B cell (primary cell): ENCODE measurements at regions not wholly inside any gene's neighbourhood (a gene's known extent, or its start where the extent isn't known, plus 50 kb on each side); places are given as distances from the start of the nearest gene placed in this dataset.

Source experiments
- ATAC-seq: fragments of 200-7000 bp; cut with Tn5 transposase; one replicate; pipeline ENCODE4 v1.10.0; 2021; ENCODE audit warnings: low read depth, mild to moderate bottlenecking, moderate number of reproducible peaks, moderate library complexity
- CTCF ChIA-PET: fragments of 350-600 bp; sonication (Branson Sonifier 250); formaldehyde crosslinking; loops from one replicate; lab custom pipeline; 2021; ENCODE audit warnings: antibody characterized with exemption, inconsistent platforms; lab: Charles Lee
- POLR2A ChIA-PET: fragments of 350-600 bp; sonication (Branson Sonifier 250); formaldehyde crosslinking; loops from one replicate; lab custom pipeline; 2021; ENCODE audit warnings: antibody characterized with exemption; lab: Charles Lee
- DNase-seq: peaks from one replicate; pipeline ENCODE4 v3.0.0; 2013
- H2AFZ ChIP-seq: 2 replicates; pipeline ENCODE4 v1.6.1; 2012; ENCODE audit warnings: mild to moderate bottlenecking, low read depth, low read length; ENCODE audit not compliant: insufficient read depth, poor library complexity, severe bottlenecking
- H3K27ac ChIP-seq, 2 donors: 1 replicate in 1 of 2; 2 replicates in 1 of 2; pipeline ENCODE4 v1.5.1; 2012 to 2013; ENCODE audit warnings: low read length in 2 of 2, mild to moderate bottlenecking in 2 of 2, moderate library complexity in 1 of 2
- H3K27me3 ChIP-seq, 4 experiments: fragments of 200-600 bp in 1 of 4; sonication (generic) in 1 of 4; replicated peaks in 1 of 4; 1 replicate in 2 of 4; 2 replicates in 2 of 4; pipeline versions ENCODE4 v1.6.1 to v1.7.0; 2013 to 2016; ENCODE audit warnings: low read length in 3 of 4, mild to moderate bottlenecking in 2 of 4, mixed read lengths in 1 of 4, moderate library complexity in 1 of 4; ENCODE audit not compliant: insufficient read depth in 4 of 4, control insufficient read depth in 3 of 4; ENCODE audit errors: control extremely low read depth in 1 of 4
- H3K36me3 ChIP-seq, 2 experiments: replicated peaks in 1 of 2; 1 replicate in 1 of 2; 2 replicates in 1 of 2; pipeline versions ENCODE4 v1.6.1 to v1.7.1; 2013; ENCODE audit warnings: low read length in 1 of 2; ENCODE audit not compliant: insufficient read depth in 2 of 2, control insufficient read depth in 1 of 2; ENCODE audit errors: control extremely low read depth in 1 of 2, extremely low read depth in 1 of 2
- H3K4me1 ChIP-seq, 2 donors: fragments of 200-600 bp in 1 of 2; sonication (generic) in 1 of 2; 1 replicate in 1 of 2; 2 replicates in 1 of 2; pipeline versions ENCODE4 v1.5.1 to v1.6.1; 2013 to 2017; ENCODE audit warnings: low read length in 2 of 2; ENCODE audit not compliant: control insufficient read depth in 2 of 2, insufficient read depth in 2 of 2
- H3K4me2 ChIP-seq: replicated peaks from 2 replicates; pipeline ENCODE3; 2012; ENCODE audit warnings: mild to moderate bottlenecking, low read depth, low read length; ENCODE audit not compliant: poor library complexity, severe bottlenecking
- H3K4me3 ChIP-seq, 5 experiments: fragments of 200-600 bp in 1 of 5; sonication (generic) in 1 of 5; 1 replicate in 3 of 5; 2 replicates in 2 of 5; pipeline versions ENCODE4 v1.5.1 to v1.7.0; 2011 to 2016; ENCODE audit warnings: low read length in 4 of 5, mild to moderate bottlenecking in 4 of 5, low read depth in 2 of 5, control low read depth in 1 of 5, moderate library complexity in 1 of 5; ENCODE audit not compliant: insufficient read depth in 1 of 5; ENCODE audit errors: control extremely low read depth in 1 of 5, extremely low read depth in 1 of 5
- H3K79me2 ChIP-seq: fragments of 200-600 bp; sonication (generic); one replicate; pipeline ENCODE4 v1.6.0; 2016; ENCODE audit warnings: low read length; ENCODE audit not compliant: control insufficient read depth, insufficient read depth
- H3K9ac ChIP-seq: fragments of 200-600 bp; sonication (generic); 2 replicates; pipeline ENCODE4 v1.6.1; 2017; ENCODE audit warnings: mild to moderate bottlenecking, low read length, moderate library complexity
- H3K9me3 ChIP-seq, 3 donors: one replicate each; pipeline versions ENCODE4 v1.6.1 to v1.7.1; 2013; ENCODE audit warnings: low read length in 2 of 3; ENCODE audit not compliant: control insufficient read depth in 2 of 3, insufficient read depth in 1 of 3; ENCODE audit errors: control extremely low read depth in 1 of 3
- H4K20me1 ChIP-seq: 2 replicates; pipeline ENCODE4 v1.6.0; 2012; ENCODE audit warnings: mild to moderate bottlenecking, low read length; ENCODE audit not compliant: insufficient read depth, control insufficient read depth, poor library complexity, severe bottlenecking
- H3K27ac Mint-ChIP-seq: one replicate; pipeline ENCODE4 v1.8.0; 2021; ENCODE audit warnings: mixed read lengths
- H3K27me3 Mint-ChIP-seq: one replicate; pipeline ENCODE4 v1.8.0; 2021; ENCODE audit warnings: mixed read lengths
- H3K4me1 Mint-ChIP-seq: one replicate; pipeline ENCODE4 v1.8.0; 2021; ENCODE audit warnings: mixed read lengths
- H3K4me3 Mint-ChIP-seq: one replicate; pipeline ENCODE4 v1.8.0; 2021; ENCODE audit warnings: mixed read lengths
- H3K9me3 Mint-ChIP-seq: one replicate; pipeline ENCODE4 v1.8.0; 2022; ENCODE audit warnings: mixed read lengths; ENCODE audit not compliant: insufficient read depth
- CTCF ChIP-seq: fragments of 200-600 bp; IDR thresholded peaks from one replicate; pipeline ENCODE4 v1.8.0; 2022; ENCODE audit warnings: antibody characterized with exemption, mild to moderate bottlenecking
- EZH2 ChIP-seq: IDR thresholded peaks from 2 replicates; pipeline ENCODE4 v1.6.1; 2012; ENCODE audit warnings: borderline replicate concordance, low read depth, mild to moderate bottlenecking, moderate library complexity, low read length; ENCODE audit not compliant: insufficient read depth, poor library complexity, severe bottlenecking
- WGBS: methylation state at CpG from one replicate; pipeline ENCODE4 v1.1.5; 2013; ENCODE audit warnings: missing lambda C conversion rate; ENCODE audit not compliant: insufficient coverage; 5-methylcytosine and 5-hydroxymethylcytosine counted together
- intact Hi-C: fragments of 100-400 bp; cut with micrococcal nuclease; formaldehyde crosslinking; loops from one replicate; pipeline ENCODE4 v1.10.0; 2022

GRCh38 chr10:113473011-113473410, 79.8 kb upstream of the HABP2 start:
- intact Hi-C loops: no loop called here
- no peaks in the 10 kb centered on the region for H3K27me3 ChIP-seq
- no peak overlapping the region for H3K27ac Mint-ChIP-seq
- ATAC-seq: no peak
- H3K27ac ChIP-seq: no peak overlapping the region
- no peak overlapping the region for H3K4me2 ChIP-seq
- no peaks in the 10 kb centered on the region for H3K4me1 Mint-ChIP-seq
- H3K9me3 Mint-ChIP-seq: no peaks in the 10 kb centered on the region
- DNase-seq: no peak
- no peak overlapping the region for H3K4me3 Mint-ChIP-seq
- H3K36me3 ChIP-seq: no peaks in the 10 kb centered on the region
- peaks cover 6% of the 10 kb centered on the region for H3K27me3 Mint-ChIP-seq
- no peaks in the 10 kb centered on the region for H3K4me1 ChIP-seq
- H3K4me3 ChIP-seq: no peak overlapping the region
- ChIA-PET POLR2A (no interaction called here), CTCF (no interaction called here)
- no peak overlapping the region for H2AFZ ChIP-seq
- no peaks in the 10 kb centered on the region for H4K20me1 ChIP-seq
- no CpG with 5 or more reads among the region's 1 CpG for WGBS
- no peak overlapping the region for H3K9ac ChIP-seq
- peaks cover 0 to 4% (median 0%) of the 10 kb centered on the region in 3 donors for H3K9me3 ChIP-seq
- TF ChIP-seq EZH2 (no peak), CTCF (no peak)
- H3K79me2 ChIP-seq: no peaks in the 10 kb centered on the region

GRCh38 chr10:113473851-113474250, 79.0 kb upstream of the HABP2 start:
- CTCF ChIA-PET: no interaction called here
- H3K27ac Mint-ChIP-seq: no peak overlapping the region
- intact Hi-C loops: no loop called here
- no peak overlapping the region for H2AFZ ChIP-seq
- no CpG with 5 or more reads among the region's 3 CpGs for WGBS
- peaks cover 6% of the 10 kb centered on the region for H3K27me3 Mint-ChIP-seq
- no peak overlapping the region for H3K27ac ChIP-seq
- no peak for TF ChIP-seq CTCF
- TF ChIP-seq EZH2: no peak
- no peak overlapping the region for H3K4me3 ChIP-seq
- H3K79me2 ChIP-seq: no peaks in the 10 kb centered on the region
- no peak overlapping the region for H3K4me2 ChIP-seq
- H3K9me3 Mint-ChIP-seq: no peaks in the 10 kb centered on the region
- no peaks in the 10 kb centered on the region for H3K4me1 Mint-ChIP-seq
- no peaks in the 10 kb centered on the region for H4K20me1 ChIP-seq
- POLR2A ChIA-PET: no interaction called here
- no peaks in the 10 kb centered on the region for H3K27me3 ChIP-seq
- H3K4me3 Mint-ChIP-seq: no peak overlapping the region
- DNase-seq (no peak), ATAC-seq (no peak)
- no peak overlapping the region for H3K9ac ChIP-seq
- H3K36me3 ChIP-seq: no peaks in the 10 kb centered on the region
- H3K4me1 ChIP-seq: no peaks in the 10 kb centered on the region
- peaks cover 0 to 7% (median 0%) of the 10 kb centered on the region in 3 donors for H3K9me3 ChIP-seq
